ENCODE measurements at regions not wholly inside any gene's neighbourhood (a gene's known extent, or its start where the extent isn't known, plus 50 kb on each side); places are given as distances from the start of the nearest gene placed in this dataset.
"Not testable (repeated sequence)": the region's sequence is repeated elsewhere in the genome, so short reads cannot be mapped to it uniquely, and the experiment has no call there.

- no peak for DNase-seq
- Histone ChIP-seq H3K36me3 (ENCODE audit: control insufficient read depth, insufficient read depth, low read length) (no peaks in the 10 kb centered on the region), H3K4me1 (no peaks in the 10 kb centered on the region), H3K9me3 (no peaks in the 10 kb centered on the region), H3K4me3 (ENCODE audit: low read depth, low read length) (no peak overlapping the region), H3K27me3 (replicated peaks; ENCODE audit: control insufficient read depth, insufficient read depth, low read length) (no peaks in the 10 kb centered on the region)
- CTCF ChIA-PET = no interaction called here
- no peaks in the 10 kb centered on the region for H3K27me3 Mint-ChIP-seq (ENCODE audit: insufficient read depth, unreplicated experiment)
- H3K4me1 Mint-ChIP-seq (ENCODE audit: low read depth, unreplicated experiment) = no peaks in the 10 kb centered on the region
- no peak overlapping the region for H3K27ac Mint-ChIP-seq (ENCODE audit: unreplicated experiment)
- BruUV-seq (replicated peaks) = no TSS peak
- H3K9me3 Mint-ChIP-seq (ENCODE audit: unreplicated experiment) = no peaks in the 10 kb centered on the region
- no peak overlapping the region for H3K4me3 Mint-ChIP-seq (ENCODE audit: unreplicated experiment)
- POLR2A ChIA-PET = no interaction called here
- intact Hi-C loops (cut with micrococcal nuclease; ENCODE audit: unreplicated experiment) = no loop called here
- TF ChIP-seq CTCF (IDR thresholded peaks at IDR 0.05; ENCODE audit: insufficient read depth in 1 of 2, low read depth in 1 of 2, low read length in 1 of 2, severe bottlenecking in 1 of 2, unreplicated experiment in 1 of 2) = no peak
- no peaks in the 10 kb centered on the region for H3K36me3 Mint-ChIP-seq (ENCODE audit: insufficient read depth, unreplicated experiment)
Observed at GRCh38 chr3:162973428-162973917, 1476.9 kb downstream of the OTOL1 start.

GRCh38 chr3:162978136-162978535 lies 1481.5 kb downstream of the OTOL1 start:
- Mint-ChIP-seq H3K9me3 (ENCODE audit: unreplicated experiment) (no peaks in the 10 kb centered on the region), H3K36me3 (ENCODE audit: insufficient read depth, unreplicated experiment) (no peaks in the 10 kb centered on the region), H3K27me3 (ENCODE audit: insufficient read depth, unreplicated experiment) (no peaks in the 10 kb centered on the region), H3K27ac (ENCODE audit: unreplicated experiment) (no peak overlapping the region), H3K4me3 (ENCODE audit: unreplicated experiment) (no peak overlapping the region), H3K4me1 (ENCODE audit: low read depth, unreplicated experiment) (no peaks in the 10 kb centered on the region)
- BruUV-seq (replicated peaks) = no TSS peak
- CTCF ChIA-PET = no interaction called here
- no peaks in the 10 kb centered on the region for H3K9me3 ChIP-seq
- no peaks in the 10 kb centered on the region for H3K36me3 ChIP-seq (ENCODE audit: control insufficient read depth, insufficient read depth, low read length)
- H3K4me3 ChIP-seq (ENCODE audit: low read depth, low read length) = no peak overlapping the region
- POLR2A ChIA-PET = no interaction called here
- DNase-seq = no peak
- H3K4me1 ChIP-seq = no peaks in the 10 kb centered on the region
- TF ChIP-seq CTCF (IDR thresholded peaks at IDR 0.05; ENCODE audit: insufficient read depth in 1 of 2, low read depth in 1 of 2, low read length in 1 of 2, severe bottlenecking in 1 of 2, unreplicated experiment in 1 of 2) = no peak
- intact Hi-C loops (cut with micrococcal nuclease; ENCODE audit: unreplicated experiment) = no loop called here
- no peaks in the 10 kb centered on the region for H3K27me3 ChIP-seq (replicated peaks; ENCODE audit: control insufficient read depth, insufficient read depth, low read length)

GRCh38 chr3:162984746-162985145 lies 1488.1 kb downstream of the OTOL1 start:
- intact Hi-C loops (cut with micrococcal nuclease; ENCODE audit: unreplicated experiment) = no loop called here
- Mint-ChIP-seq H3K4me3 (ENCODE audit: unreplicated experiment) (no peak overlapping the region), H3K27ac (ENCODE audit: unreplicated experiment) (no peak overlapping the region), H3K36me3 (ENCODE audit: insufficient read depth, unreplicated experiment) (no peaks in the 10 kb centered on the region), H3K27me3 (ENCODE audit: insufficient read depth, unreplicated experiment) (no peaks in the 10 kb centered on the region), H3K4me1 (ENCODE audit: low read depth, unreplicated experiment) (no peaks in the 10 kb centered on the region), H3K9me3 (ENCODE audit: unreplicated experiment) (no peaks in the 10 kb centered on the region)
- no peak for DNase-seq
- Histone ChIP-seq H3K36me3 (ENCODE audit: control insufficient read depth, insufficient read depth, low read length) (no peaks in the 10 kb centered on the region), H3K9me3 (no peaks in the 10 kb centered on the region), H3K4me1 (no peaks in the 10 kb centered on the region), H3K27me3 (replicated peaks; ENCODE audit: control insufficient read depth, insufficient read depth, low read length) (no peaks in the 10 kb centered on the region), H3K4me3 (ENCODE audit: low read depth, low read length) (no peak overlapping the region)
- POLR2A ChIA-PET = no interaction called here
- BruUV-seq (replicated peaks) = no TSS peak
- CTCF ChIA-PET = no interaction called here
- no peak for TF ChIP-seq CTCF (IDR thresholded peaks at IDR 0.05; ENCODE audit: insufficient read depth in 1 of 2, low read depth in 1 of 2, low read length in 1 of 2, severe bottlenecking in 1 of 2, unreplicated experiment in 1 of 2)

- H3K4me1 ChIP-seq; BruUV-seq (replicated peaks); H3K36me3 ChIP-seq (ENCODE audit: control insufficient read depth, insufficient read depth, low read length); CTCF ChIA-PET; H3K9me3 ChIP-seq; DNase-seq; H3K27ac Mint-ChIP-seq (ENCODE audit: unreplicated experiment); intact Hi-C loops (cut with micrococcal nuclease; ENCODE audit: unreplicated experiment); H3K27me3 ChIP-seq (replicated peaks; ENCODE audit: control insufficient read depth, insufficient read depth, low read length); H3K4me3 ChIP-seq (ENCODE audit: low read depth, low read length); H3K9me3 Mint-ChIP-seq (ENCODE audit: unreplicated experiment); POLR2A ChIA-PET; H3K27me3 Mint-ChIP-seq (ENCODE audit: insufficient read depth, unreplicated experiment); H3K36me3 Mint-ChIP-seq (ENCODE audit: insufficient read depth, unreplicated experiment); H3K4me1 Mint-ChIP-seq (ENCODE audit: low read depth, unreplicated experiment); H3K4me3 Mint-ChIP-seq (ENCODE audit: unreplicated experiment): not testable (repeated sequence)
Observed at GRCh38 chr3:162987085-162987794, 1490.6 kb downstream of the OTOL1 start.
